HepG2 (cell line): ENCODE measurements at regions not wholly inside any gene's neighbourhood (a gene's known extent, or its start where the extent isn't known, plus 50 kb on each side); places are given as distances from the start of the nearest gene placed in this dataset.

Source experiments
- FOSL2 ChIP-seq: sonication (generic); formaldehyde crosslinking; IDR thresholded peaks from 2 replicates; pipeline ENCODE4 v1.4.0; 2020; ENCODE audit warnings: missing genetic modification reagents
- NFATC3 ChIP-seq: sonication (generic); formaldehyde crosslinking; IDR thresholded peaks from 2 replicates; pipeline ENCODE4 v1.5.1; 2020; ENCODE audit warnings: mild to moderate bottlenecking, missing genetic modification reagents
- RBM39 ChIP-seq: fragments of 200-400 bp; formaldehyde crosslinking; IDR thresholded peaks from one replicate; pipeline ENCODE4 v1.6.1; 2018; ENCODE audit warnings: antibody characterized with exemption, mild to moderate bottlenecking, low read depth, low read length; ENCODE audit not compliant: poor library complexity, severe bottlenecking
- SNAI1 ChIP-seq: sonication (generic); formaldehyde crosslinking; IDR thresholded peaks from 2 replicates; pipeline ENCODE4 v1.5.0; 2020; ENCODE audit warnings: mild to moderate bottlenecking, missing genetic modification reagents, borderline replicate concordance
- TF ChIP-seq, protein P1 (sequence below): sonication (generic); formaldehyde crosslinking; IDR thresholded peaks from 2 replicates; pipeline ENCODE4 v1.5.0; 2020; ENCODE audit warnings: mild to moderate bottlenecking, missing genetic modification reagents, moderate library complexity
- TF ChIP-seq, protein P2 (sequence below): sonication (generic); formaldehyde crosslinking; IDR thresholded peaks from 2 replicates; pipeline ENCODE4 v1.8.1; 2022; ENCODE audit warnings: low read depth, mild to moderate bottlenecking, missing genetic modification reagents
- TF ChIP-seq, protein P3 (sequence below): sonication (generic); formaldehyde crosslinking; IDR thresholded peaks from 2 replicates; pipeline ENCODE4 v1.4.0; 2020; ENCODE audit warnings: missing genetic modification reagents
- TF ChIP-seq, protein P4 (sequence below): sonication (generic); formaldehyde crosslinking; IDR thresholded peaks from 2 replicates; pipeline ENCODE4 v1.8.1; 2023; ENCODE audit warnings: mild to moderate bottlenecking, missing genetic modification reagents

DNA sequence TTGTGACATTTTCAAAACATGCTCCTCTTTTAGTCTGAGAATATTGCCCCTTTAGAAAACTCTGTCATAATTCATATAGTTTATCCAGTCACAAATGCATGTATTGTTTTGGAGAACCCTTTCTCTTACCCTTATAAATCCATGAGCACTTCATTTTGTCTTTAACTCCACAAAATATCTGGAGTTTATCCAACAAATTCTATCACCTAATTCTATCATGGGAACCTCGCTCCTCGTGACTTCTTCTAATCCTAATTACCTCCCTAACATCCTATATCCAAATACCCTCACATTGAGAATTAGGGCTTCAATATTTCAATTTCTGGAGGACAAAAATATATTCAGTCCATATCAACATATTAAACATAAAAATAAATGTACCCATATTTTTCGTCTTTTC lies 1565.9 kb downstream of the ARAP2 start:
- TF ChIP-seq, protein P1, sequence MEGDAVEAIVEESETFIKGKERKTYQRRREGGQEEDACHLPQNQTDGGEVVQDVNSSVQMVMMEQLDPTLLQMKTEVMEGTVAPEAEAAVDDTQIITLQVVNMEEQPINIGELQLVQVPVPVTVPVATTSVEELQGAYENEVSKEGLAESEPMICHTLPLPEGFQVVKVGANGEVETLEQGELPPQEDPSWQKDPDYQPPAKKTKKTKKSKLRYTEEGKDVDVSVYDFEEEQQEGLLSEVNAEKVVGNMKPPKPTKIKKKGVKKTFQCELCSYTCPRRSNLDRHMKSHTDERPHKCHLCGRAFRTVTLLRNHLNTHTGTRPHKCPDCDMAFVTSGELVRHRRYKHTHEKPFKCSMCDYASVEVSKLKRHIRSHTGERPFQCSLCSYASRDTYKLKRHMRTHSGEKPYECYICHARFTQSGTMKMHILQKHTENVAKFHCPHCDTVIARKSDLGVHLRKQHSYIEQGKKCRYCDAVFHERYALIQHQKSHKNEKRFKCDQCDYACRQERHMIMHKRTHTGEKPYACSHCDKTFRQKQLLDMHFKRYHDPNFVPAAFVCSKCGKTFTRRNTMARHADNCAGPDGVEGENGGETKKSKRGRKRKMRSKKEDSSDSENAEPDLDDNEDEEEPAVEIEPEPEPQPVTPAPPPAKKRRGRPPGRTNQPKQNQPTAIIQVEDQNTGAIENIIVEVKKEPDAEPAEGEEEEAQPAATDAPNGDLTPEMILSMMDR (CRISPR knock-in tag) = no peak
- TF ChIP-seq RBM39 (no peak), NFATC3 (no peak), FOSL2 (CRISPR knock-in tag) (no peak), SNAI1 (no peak)
- TF ChIP-seq, protein P2, sequence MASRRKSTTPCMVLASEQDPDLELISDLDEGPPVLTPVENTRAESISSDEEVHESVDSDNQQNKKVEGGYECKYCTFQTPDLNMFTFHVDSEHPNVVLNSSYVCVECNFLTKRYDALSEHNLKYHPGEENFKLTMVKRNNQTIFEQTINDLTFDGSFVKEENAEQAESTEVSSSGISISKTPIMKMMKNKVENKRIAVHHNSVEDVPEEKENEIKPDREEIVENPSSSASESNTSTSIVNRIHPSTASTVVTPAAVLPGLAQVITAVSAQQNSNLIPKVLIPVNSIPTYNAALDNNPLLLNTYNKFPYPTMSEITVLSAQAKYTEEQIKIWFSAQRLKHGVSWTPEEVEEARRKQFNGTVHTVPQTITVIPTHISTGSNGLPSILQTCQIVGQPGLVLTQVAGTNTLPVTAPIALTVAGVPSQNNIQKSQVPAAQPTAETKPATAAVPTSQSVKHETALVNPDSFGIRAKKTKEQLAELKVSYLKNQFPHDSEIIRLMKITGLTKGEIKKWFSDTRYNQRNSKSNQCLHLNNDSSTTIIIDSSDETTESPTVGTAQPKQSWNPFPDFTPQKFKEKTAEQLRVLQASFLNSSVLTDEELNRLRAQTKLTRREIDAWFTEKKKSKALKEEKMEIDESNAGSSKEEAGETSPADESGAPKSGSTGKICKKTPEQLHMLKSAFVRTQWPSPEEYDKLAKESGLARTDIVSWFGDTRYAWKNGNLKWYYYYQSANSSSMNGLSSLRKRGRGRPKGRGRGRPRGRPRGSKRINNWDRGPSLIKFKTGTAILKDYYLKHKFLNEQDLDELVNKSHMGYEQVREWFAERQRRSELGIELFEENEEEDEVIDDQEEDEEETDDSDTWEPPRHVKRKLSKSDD (CRISPR knock-in tag) = no peak
- TF ChIP-seq, protein P3, sequence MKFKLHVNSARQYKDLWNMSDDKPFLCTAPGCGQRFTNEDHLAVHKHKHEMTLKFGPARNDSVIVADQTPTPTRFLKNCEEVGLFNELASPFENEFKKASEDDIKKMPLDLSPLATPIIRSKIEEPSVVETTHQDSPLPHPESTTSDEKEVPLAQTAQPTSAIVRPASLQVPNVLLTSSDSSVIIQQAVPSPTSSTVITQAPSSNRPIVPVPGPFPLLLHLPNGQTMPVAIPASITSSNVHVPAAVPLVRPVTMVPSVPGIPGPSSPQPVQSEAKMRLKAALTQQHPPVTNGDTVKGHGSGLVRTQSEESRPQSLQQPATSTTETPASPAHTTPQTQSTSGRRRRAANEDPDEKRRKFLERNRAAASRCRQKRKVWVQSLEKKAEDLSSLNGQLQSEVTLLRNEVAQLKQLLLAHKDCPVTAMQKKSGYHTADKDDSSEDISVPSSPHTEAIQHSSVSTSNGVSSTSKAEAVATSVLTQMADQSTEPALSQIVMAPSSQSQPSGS (CRISPR knock-in tag) = no peak
- TF ChIP-seq, protein P4, sequence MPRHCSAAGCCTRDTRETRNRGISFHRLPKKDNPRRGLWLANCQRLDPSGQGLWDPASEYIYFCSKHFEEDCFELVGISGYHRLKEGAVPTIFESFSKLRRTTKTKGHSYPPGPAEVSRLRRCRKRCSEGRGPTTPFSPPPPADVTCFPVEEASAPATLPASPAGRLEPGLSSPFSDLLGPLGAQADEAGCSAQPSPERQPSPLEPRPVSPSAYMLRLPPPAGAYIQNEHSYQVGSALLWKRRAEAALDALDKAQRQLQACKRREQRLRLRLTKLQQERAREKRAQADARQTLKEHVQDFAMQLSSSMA (CRISPR knock-in tag) = no peak
